ENCODE measurements at regions not wholly inside any gene's neighbourhood (a gene's known extent, or its start where the extent isn't known, plus 50 kb on each side); places are given as distances from the start of the nearest gene placed in this dataset.

GRCh38 chr7:85512790-85513189 is 325.9 kb upstream of the SEMA3D start:
- TF ChIP-seq, protein P1, sequence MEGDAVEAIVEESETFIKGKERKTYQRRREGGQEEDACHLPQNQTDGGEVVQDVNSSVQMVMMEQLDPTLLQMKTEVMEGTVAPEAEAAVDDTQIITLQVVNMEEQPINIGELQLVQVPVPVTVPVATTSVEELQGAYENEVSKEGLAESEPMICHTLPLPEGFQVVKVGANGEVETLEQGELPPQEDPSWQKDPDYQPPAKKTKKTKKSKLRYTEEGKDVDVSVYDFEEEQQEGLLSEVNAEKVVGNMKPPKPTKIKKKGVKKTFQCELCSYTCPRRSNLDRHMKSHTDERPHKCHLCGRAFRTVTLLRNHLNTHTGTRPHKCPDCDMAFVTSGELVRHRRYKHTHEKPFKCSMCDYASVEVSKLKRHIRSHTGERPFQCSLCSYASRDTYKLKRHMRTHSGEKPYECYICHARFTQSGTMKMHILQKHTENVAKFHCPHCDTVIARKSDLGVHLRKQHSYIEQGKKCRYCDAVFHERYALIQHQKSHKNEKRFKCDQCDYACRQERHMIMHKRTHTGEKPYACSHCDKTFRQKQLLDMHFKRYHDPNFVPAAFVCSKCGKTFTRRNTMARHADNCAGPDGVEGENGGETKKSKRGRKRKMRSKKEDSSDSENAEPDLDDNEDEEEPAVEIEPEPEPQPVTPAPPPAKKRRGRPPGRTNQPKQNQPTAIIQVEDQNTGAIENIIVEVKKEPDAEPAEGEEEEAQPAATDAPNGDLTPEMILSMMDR (IDR thresholded peaks at IDR 0.05): no peak
- no peak for TF ChIP-seq POLR2A (IDR thresholded peaks at IDR 0.05)
